CD14-positive monocyte (primary cell): ENCODE measurements at regions not wholly inside any gene's neighbourhood (a gene's known extent, or its start where the extent isn't known, plus 50 kb on each side); places are given as distances from the start of the nearest gene placed in this dataset.
"Not testable (repeated sequence)": the region's sequence is repeated elsewhere in the genome, so short reads cannot be mapped to it uniquely, and the experiment has no call there.

ENCODE experiments used
- DNase-seq, 3 donors: peaks; one replicate each; pipeline ENCODE4 v3.0.0-alpha.2; 2011 to 2022
- H2AFZ ChIP-seq: 2 replicates; pipeline ENCODE4 v1.6.0; 2012; ENCODE audit warnings: mild to moderate bottlenecking, low read depth, low read length, inconsistent platforms; ENCODE audit not compliant: insufficient read depth, poor library complexity, severe bottlenecking
- H3K27ac ChIP-seq, 2 donors: 1 replicate in 1 of 2; 2 replicates in 1 of 2; pipeline ENCODE4 v1.5.1; 2012 to 2013; ENCODE audit warnings: low read length in 2 of 2, control low read depth in 1 of 2, inconsistent platforms in 1 of 2, low read depth in 1 of 2, mild to moderate bottlenecking in 1 of 2
- H3K27me3 ChIP-seq, 2 donors: one replicate each; pipeline versions ENCODE4 v1.6.0 to v1.6.1; 2011 to 2013; ENCODE audit warnings: low read length in 2 of 2; ENCODE audit not compliant: control insufficient read depth in 2 of 2, insufficient read depth in 2 of 2
- H3K36me3 ChIP-seq, 2 donors: replicated peaks in 1 of 2; 1 replicate in 1 of 2; 2 replicates in 1 of 2; pipeline versions ENCODE4 v1.5.1 to v1.6.1; 2012 to 2013; ENCODE audit warnings: low read length in 2 of 2, control low read depth in 1 of 2, inconsistent platforms in 1 of 2, mild to moderate bottlenecking in 1 of 2; ENCODE audit not compliant: insufficient read depth in 2 of 2, control insufficient read depth in 1 of 2
- H3K4me1 ChIP-seq, 2 donors: 1 replicate in 1 of 2; 2 replicates in 1 of 2; pipeline versions ENCODE4 v1.5.1 to v1.6.1; 2012 to 2013; ENCODE audit warnings: low read length in 2 of 2, control low read depth in 1 of 2, inconsistent platforms in 1 of 2, mild to moderate bottlenecking in 1 of 2, moderate library complexity in 1 of 2; ENCODE audit not compliant: insufficient read depth in 2 of 2, control insufficient read depth in 1 of 2
- H3K4me2 ChIP-seq: replicated peaks from 2 replicates; pipeline ENCODE3; 2012; ENCODE audit warnings: low read length, moderate library complexity, mild to moderate bottlenecking; ENCODE audit not compliant: poor library complexity, severe bottlenecking; ENCODE audit errors: extremely low read depth
- H3K4me3 ChIP-seq, 3 experiments: fragments of 200-600 bp in 1 of 3; sonication (generic) in 1 of 3; replicated peaks in 1 of 3; 1 replicate in 2 of 3; 2 replicates in 1 of 3; pipeline ENCODE4 v1.5.1; 2011 to 2013; ENCODE audit warnings: low read length in 3 of 3, mild to moderate bottlenecking in 3 of 3, control low read depth in 2 of 3, low read depth in 2 of 3, inconsistent platforms in 1 of 3, moderate library complexity in 1 of 3
- H3K79me2 ChIP-seq: 2 replicates; pipeline ENCODE4 v1.6.0; 2012; ENCODE audit warnings: mild to moderate bottlenecking, control low read depth, inconsistent platforms, low read length, moderate library complexity; ENCODE audit not compliant: insufficient read depth
- H3K9ac ChIP-seq: 2 replicates; pipeline ENCODE4 v1.6.0; 2017; ENCODE audit warnings: low read length, mild to moderate bottlenecking; ENCODE audit not compliant: insufficient read depth, poor library complexity, severe bottlenecking
- H3K9me3 ChIP-seq, 2 donors: replicated peaks in 1 of 2; 1 replicate in 1 of 2; 2 replicates in 1 of 2; pipeline versions ENCODE4 v1.5.1 to v1.6.1; 2012 to 2013; ENCODE audit warnings: low read length in 2 of 2, control low read depth in 1 of 2; ENCODE audit not compliant: control insufficient read depth in 1 of 2, insufficient read depth in 1 of 2
- H4K20me1 ChIP-seq: 2 replicates; pipeline ENCODE4 v1.6.0; 2012; ENCODE audit warnings: mild to moderate bottlenecking, low read length, control low read depth, moderate library complexity; ENCODE audit not compliant: insufficient read depth
- H3K27ac Mint-ChIP-seq, 7 donors: one replicate each; pipeline ENCODE4 v1.8.0; 2020; ENCODE audit warnings: mild to moderate bottlenecking in 7 of 7, mixed read lengths in 7 of 7, moderate library complexity in 6 of 7, inconsistent platforms in 2 of 7
- H3K27me3 Mint-ChIP-seq, 3 donors: one replicate each; pipeline ENCODE4 v1.8.0; 2021 to 2022; ENCODE audit warnings: low read depth in 3 of 3, mild to moderate bottlenecking in 3 of 3, mixed read lengths in 3 of 3, moderate library complexity in 3 of 3, inconsistent platforms in 1 of 3
- H3K36me3 Mint-ChIP-seq, 2 donors: one replicate each; pipeline ENCODE4 v1.8.0; 2020; ENCODE audit warnings: mixed read lengths in 2 of 2, inconsistent platforms in 1 of 2, mild to moderate bottlenecking in 1 of 2
- H3K4me1 Mint-ChIP-seq: one replicate; pipeline ENCODE4 v1.8.0; 2020; ENCODE audit warnings: mild to moderate bottlenecking, mixed read lengths
- H3K4me3 Mint-ChIP-seq, 2 donors: one replicate each; pipeline ENCODE4 v1.8.0; 2020; ENCODE audit warnings: mild to moderate bottlenecking in 2 of 2, mixed read lengths in 2 of 2, moderate library complexity in 1 of 2
- H3K9me3 Mint-ChIP-seq, 7 donors: one replicate each; pipeline ENCODE4 v1.8.0; 2020 to 2022; ENCODE audit warnings: mixed read lengths in 7 of 7, mild to moderate bottlenecking in 6 of 7, moderate library complexity in 6 of 7, inconsistent platforms in 2 of 7
- WGBS: methylation state at CpG from one replicate; pipeline ENCODE4 v1.1.5; 2013; ENCODE audit warnings: missing lambda C conversion rate; ENCODE audit not compliant: insufficient coverage; 5-methylcytosine and 5-hydroxymethylcytosine counted together
- intact Hi-C, 2 donors: fragments of 100-400 bp; cut with micrococcal nuclease; formaldehyde crosslinking; loops; one replicate each; pipeline versions ENCODE4 v1.15.0 to v1.15.1; 2023
- TF ChIP-seq, protein P1 (sequence below): fragments of 200-600 bp; IDR thresholded peaks from one replicate; pipeline ENCODE4 v1.8.0; 2022; ENCODE audit warnings: antibody characterized with exemption, mild to moderate bottlenecking

- H3K9me3 Mint-ChIP-seq, result peaks cover 0 to 13% (median 2%) of the 10 kb centered on the region in 7 donors
- TF ChIP-seq, protein P1, sequence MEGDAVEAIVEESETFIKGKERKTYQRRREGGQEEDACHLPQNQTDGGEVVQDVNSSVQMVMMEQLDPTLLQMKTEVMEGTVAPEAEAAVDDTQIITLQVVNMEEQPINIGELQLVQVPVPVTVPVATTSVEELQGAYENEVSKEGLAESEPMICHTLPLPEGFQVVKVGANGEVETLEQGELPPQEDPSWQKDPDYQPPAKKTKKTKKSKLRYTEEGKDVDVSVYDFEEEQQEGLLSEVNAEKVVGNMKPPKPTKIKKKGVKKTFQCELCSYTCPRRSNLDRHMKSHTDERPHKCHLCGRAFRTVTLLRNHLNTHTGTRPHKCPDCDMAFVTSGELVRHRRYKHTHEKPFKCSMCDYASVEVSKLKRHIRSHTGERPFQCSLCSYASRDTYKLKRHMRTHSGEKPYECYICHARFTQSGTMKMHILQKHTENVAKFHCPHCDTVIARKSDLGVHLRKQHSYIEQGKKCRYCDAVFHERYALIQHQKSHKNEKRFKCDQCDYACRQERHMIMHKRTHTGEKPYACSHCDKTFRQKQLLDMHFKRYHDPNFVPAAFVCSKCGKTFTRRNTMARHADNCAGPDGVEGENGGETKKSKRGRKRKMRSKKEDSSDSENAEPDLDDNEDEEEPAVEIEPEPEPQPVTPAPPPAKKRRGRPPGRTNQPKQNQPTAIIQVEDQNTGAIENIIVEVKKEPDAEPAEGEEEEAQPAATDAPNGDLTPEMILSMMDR, result no peak
- H3K4me3 Mint-ChIP-seq, result no peak overlapping the region
- no peaks in the 10 kb centered on the region for H3K36me3 Mint-ChIP-seq
- H3K9ac ChIP-seq, result no peak overlapping the region
- WGBS, result no CpG with 5 or more reads among the region's 1 CpG
- H3K4me2 ChIP-seq, result no peak overlapping the region
- no peak overlapping the region for H3K27ac ChIP-seq
- H3K79me2 ChIP-seq, result no peaks in the 10 kb centered on the region
- H3K27me3 Mint-ChIP-seq, result no peaks in the 10 kb centered on the region
- H3K36me3 ChIP-seq, result no peaks in the 10 kb centered on the region
- intact Hi-C loops, result no loop called here
- peaks cover 6 to 8% of the 10 kb centered on the region in 2 donors for H3K9me3 ChIP-seq
- H3K4me3 ChIP-seq, result no peak overlapping the region
- DNase-seq, result no peak
- H3K4me1 Mint-ChIP-seq, result no peaks in the 10 kb centered on the region
- no peaks in the 10 kb centered on the region for H3K4me1 ChIP-seq
- H3K27me3 ChIP-seq, result no peaks in the 10 kb centered on the region
- no peak overlapping the region for H3K27ac Mint-ChIP-seq
- no peak overlapping the region for H2AFZ ChIP-seq
- H4K20me1 ChIP-seq, result no peaks in the 10 kb centered on the region
These were observed 120.1 kb upstream of the PPP1R9A start for GRCh38 chr7:94787285-94787684.

- H3K4me1 Mint-ChIP-seq, intact Hi-C loops: not testable (repeated sequence)
- 100% methylated on average over 1 of the region's 3 CpGs for WGBS
These were observed 119.0 kb upstream of the PPP1R9A start for GRCh38 chr7:94788378-94788777.

More at GRCh38 chr7:94788378-94788777, 119.0 kb upstream of the PPP1R9A start:
- not testable (repeated sequence) for H3K27ac ChIP-seq, H3K27me3 Mint-ChIP-seq, H3K9me3 ChIP-seq, H3K9ac ChIP-seq, DNase-seq, H3K4me3 ChIP-seq, H2AFZ ChIP-seq, H3K36me3 Mint-ChIP-seq, H3K27me3 ChIP-seq, H3K36me3 ChIP-seq, H3K27ac Mint-ChIP-seq, H3K4me1 ChIP-seq, H3K79me2 ChIP-seq, H3K9me3 Mint-ChIP-seq, H3K4me3 Mint-ChIP-seq, H3K4me2 ChIP-seq, H4K20me1 ChIP-seq
